ENCODE measurements at regions not wholly inside any gene's neighbourhood (a gene's known extent, or its start where the extent isn't known, plus 50 kb on each side); places are given as distances from the start of the nearest gene placed in this dataset.

- H3K4me3 ChIP-seq (ENCODE audit: low read length): no peak overlapping the region
- no peaks in the 10 kb centered on the region for H3K36me3 ChIP-seq (ENCODE audit: insufficient read depth, low read length)
- H3K9me3 ChIP-seq (ENCODE audit: low read length): no peaks in the 10 kb centered on the region
- H3K27me3 ChIP-seq (ENCODE audit: insufficient read depth, low read length): no peaks in the 10 kb centered on the region
- no peak overlapping the region for H2AFZ ChIP-seq (ENCODE audit: low read depth, low read length)
- H3K4me1 ChIP-seq (ENCODE audit: insufficient read depth, low read length): no peaks in the 10 kb centered on the region
These were observed 409.3 kb downstream of the ZNF536 start for GRCh38 chr19:30781519-30781918.

GRCh38 chr19:30781047-30781446 is 408.9 kb downstream of the ZNF536 start:
- H3K36me3 ChIP-seq (ENCODE audit: insufficient read depth, low read length): no peaks in the 10 kb centered on the region
- no peaks in the 10 kb centered on the region for H3K4me1 ChIP-seq (ENCODE audit: insufficient read depth, low read length)
- no peaks in the 10 kb centered on the region for H3K27me3 ChIP-seq (ENCODE audit: insufficient read depth, low read length)
- H3K9me3 ChIP-seq (ENCODE audit: low read length): no peaks in the 10 kb centered on the region
- H3K4me3 ChIP-seq (ENCODE audit: low read length): no peak overlapping the region
- no peak overlapping the region for H2AFZ ChIP-seq (ENCODE audit: low read depth, low read length)

GRCh38 chr19:30780456-30780855 is 408.3 kb downstream of the ZNF536 start:
- H3K4me1 ChIP-seq (ENCODE audit: insufficient read depth, low read length): no peaks in the 10 kb centered on the region
- H3K27me3 ChIP-seq (ENCODE audit: insufficient read depth, low read length): no peaks in the 10 kb centered on the region
- no peaks in the 10 kb centered on the region for H3K36me3 ChIP-seq (ENCODE audit: insufficient read depth, low read length)
- no peak overlapping the region for H2AFZ ChIP-seq (ENCODE audit: low read depth, low read length)
- no peak overlapping the region for H3K4me3 ChIP-seq (ENCODE audit: low read length)
- no peaks in the 10 kb centered on the region for H3K9me3 ChIP-seq (ENCODE audit: low read length)

GRCh38 chr19:30780032-30780431 is 407.8 kb downstream of the ZNF536 start:
- no peak overlapping the region for H2AFZ ChIP-seq (ENCODE audit: low read depth, low read length)
- H3K4me1 ChIP-seq (ENCODE audit: insufficient read depth, low read length): no peaks in the 10 kb centered on the region
- no peaks in the 10 kb centered on the region for H3K36me3 ChIP-seq (ENCODE audit: insufficient read depth, low read length)
- no peaks in the 10 kb centered on the region for H3K27me3 ChIP-seq (ENCODE audit: insufficient read depth, low read length)
- H3K9me3 ChIP-seq (ENCODE audit: low read length): no peaks in the 10 kb centered on the region
- no peak overlapping the region for H3K4me3 ChIP-seq (ENCODE audit: low read length)

- Histone ChIP-seq H3K9me3 (ENCODE audit: low read length) (no peaks in the 10 kb centered on the region), H2AFZ (ENCODE audit: low read depth, low read length) (no peak overlapping the region), H3K36me3 (ENCODE audit: insufficient read depth, low read length) (no peaks in the 10 kb centered on the region), H3K4me1 (ENCODE audit: insufficient read depth, low read length) (no peaks in the 10 kb centered on the region), H3K4me3 (ENCODE audit: low read length) (no peak overlapping the region), H3K27me3 (ENCODE audit: insufficient read depth, low read length) (no peaks in the 10 kb centered on the region)
These were observed 407.0 kb downstream of the ZNF536 start for GRCh38 chr19:30778961-30779715.

GRCh38 chr19:30778061-30778460 is 405.9 kb downstream of the ZNF536 start:
- Histone ChIP-seq H3K4me3 (ENCODE audit: low read length) (no peak overlapping the region), H3K9me3 (ENCODE audit: low read length) (no peaks in the 10 kb centered on the region), H3K36me3 (ENCODE audit: insufficient read depth, low read length) (no peaks in the 10 kb centered on the region), H3K4me1 (ENCODE audit: insufficient read depth, low read length) (no peaks in the 10 kb centered on the region), H3K27me3 (ENCODE audit: insufficient read depth, low read length) (no peaks in the 10 kb centered on the region), H2AFZ (ENCODE audit: low read depth, low read length) (no peak overlapping the region)

GRCh38 chr19:30775956-30776355 is 403.8 kb downstream of the ZNF536 start:
- Histone ChIP-seq H3K4me1 (ENCODE audit: insufficient read depth, low read length) (no peaks in the 10 kb centered on the region), H3K27me3 (ENCODE audit: insufficient read depth, low read length) (no peaks in the 10 kb centered on the region), H2AFZ (ENCODE audit: low read depth, low read length) (no peak overlapping the region), H3K36me3 (ENCODE audit: insufficient read depth, low read length) (no peaks in the 10 kb centered on the region), H3K4me3 (ENCODE audit: low read length) (no peak overlapping the region), H3K9me3 (ENCODE audit: low read length) (no peaks in the 10 kb centered on the region)

- Histone ChIP-seq H3K27me3 (ENCODE audit: insufficient read depth, low read length) (no peaks in the 10 kb centered on the region), H3K4me1 (ENCODE audit: insufficient read depth, low read length) (no peaks in the 10 kb centered on the region), H2AFZ (ENCODE audit: low read depth, low read length) (no peak overlapping the region), H3K4me3 (ENCODE audit: low read length) (no peak overlapping the region), H3K9me3 (ENCODE audit: low read length) (no peaks in the 10 kb centered on the region), H3K36me3 (ENCODE audit: insufficient read depth, low read length) (no peaks in the 10 kb centered on the region)
These were observed 402.1 kb downstream of the ZNF536 start for GRCh38 chr19:30774252-30774766.

- no peaks in the 10 kb centered on the region for H3K9me3 ChIP-seq (ENCODE audit: low read length)
- H2AFZ ChIP-seq (ENCODE audit: low read depth, low read length): no peak overlapping the region
- H3K36me3 ChIP-seq (ENCODE audit: insufficient read depth, low read length): no peaks in the 10 kb centered on the region
- no peak overlapping the region for H3K4me3 ChIP-seq (ENCODE audit: low read length)
- no peaks in the 10 kb centered on the region for H3K4me1 ChIP-seq (ENCODE audit: insufficient read depth, low read length)
- H3K27me3 ChIP-seq (ENCODE audit: insufficient read depth, low read length): no peaks in the 10 kb centered on the region
These were observed 390.5 kb downstream of the ZNF536 start for GRCh38 chr19:30762651-30763050.

- Histone ChIP-seq H3K4me1 (ENCODE audit: insufficient read depth, low read length) (no peaks in the 10 kb centered on the region), H3K27me3 (ENCODE audit: insufficient read depth, low read length) (no peaks in the 10 kb centered on the region), H3K36me3 (ENCODE audit: insufficient read depth, low read length) (no peaks in the 10 kb centered on the region), H3K9me3 (ENCODE audit: low read length) (no peaks in the 10 kb centered on the region), H3K4me3 (ENCODE audit: low read length) (no peak overlapping the region), H2AFZ (ENCODE audit: low read depth, low read length) (no peak overlapping the region)
These were observed 387.8 kb downstream of the ZNF536 start for GRCh38 chr19:30760014-30760413.

- Histone ChIP-seq H3K4me3 (ENCODE audit: low read length) (no peak overlapping the region), H3K9me3 (ENCODE audit: low read length) (no peaks in the 10 kb centered on the region), H3K36me3 (ENCODE audit: insufficient read depth, low read length) (no peaks in the 10 kb centered on the region), H2AFZ (ENCODE audit: low read depth, low read length) (no peak overlapping the region), H3K4me1 (ENCODE audit: insufficient read depth, low read length) (no peaks in the 10 kb centered on the region), H3K27me3 (ENCODE audit: insufficient read depth, low read length) (no peaks in the 10 kb centered on the region)
These were observed 385.8 kb downstream of the ZNF536 start for GRCh38 chr19:30757837-30758617.

- Histone ChIP-seq H3K4me1 (ENCODE audit: insufficient read depth, low read length) (no peaks in the 10 kb centered on the region), H2AFZ (ENCODE audit: low read depth, low read length) (no peak overlapping the region), H3K36me3 (ENCODE audit: insufficient read depth, low read length) (no peaks in the 10 kb centered on the region), H3K9me3 (ENCODE audit: low read length) (no peaks in the 10 kb centered on the region), H3K27me3 (ENCODE audit: insufficient read depth, low read length) (no peaks in the 10 kb centered on the region), H3K4me3 (ENCODE audit: low read length) (no peak overlapping the region)
These were observed 385.1 kb downstream of the ZNF536 start for GRCh38 chr19:30757104-30757836.

GRCh38 chr19:30755581-30755980 is 383.4 kb downstream of the ZNF536 start:
- no peaks in the 10 kb centered on the region for H3K4me1 ChIP-seq (ENCODE audit: insufficient read depth, low read length)
- H3K4me3 ChIP-seq (ENCODE audit: low read length): no peak overlapping the region
- H3K36me3 ChIP-seq (ENCODE audit: insufficient read depth, low read length): no peaks in the 10 kb centered on the region
- H3K27me3 ChIP-seq (ENCODE audit: insufficient read depth, low read length): no peaks in the 10 kb centered on the region
- no peaks in the 10 kb centered on the region for H3K9me3 ChIP-seq (ENCODE audit: low read length)
- no peak overlapping the region for H2AFZ ChIP-seq (ENCODE audit: low read depth, low read length)
